DMS153 treated with DMSO at 0.1 percent for 48 hours (cell line): ENCODE measurements at regions not wholly inside any gene's neighbourhood (a gene's known extent, or its start where the extent isn't known, plus 50 kb on each side); places are given as distances from the start of the nearest gene placed in this dataset.
"Not testable (repeated sequence)": the region's sequence is repeated elsewhere in the genome, so short reads cannot be mapped to it uniquely, and the experiment has no call there.

Experiments used
- DNase-seq: peaks from one replicate; lab custom pipeline; 2025; ENCODE audit not compliant: unreplicated experiment; lab: John Stamatoyannopoulos, UW

DNA sequence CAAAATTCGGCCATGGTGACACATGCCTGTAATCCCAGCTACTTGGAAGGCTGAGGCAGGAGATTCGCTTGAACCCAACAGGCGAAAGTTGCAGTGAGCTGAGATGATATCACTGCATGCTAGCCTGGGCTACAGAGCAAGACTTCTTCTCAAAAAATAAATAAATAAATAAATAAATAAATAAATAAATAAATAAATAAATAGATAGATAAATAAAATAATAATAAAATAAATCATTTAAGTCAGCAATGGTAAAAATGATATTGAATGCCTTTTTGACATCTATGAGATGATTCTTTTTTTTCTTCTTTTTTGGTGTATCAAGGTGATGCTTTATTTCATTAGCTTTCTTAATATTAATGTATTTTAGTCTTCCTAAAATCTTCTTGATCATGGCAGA, 221.7 kb upstream of the RXFP2 start:
- DNase-seq = no peak

DNA sequence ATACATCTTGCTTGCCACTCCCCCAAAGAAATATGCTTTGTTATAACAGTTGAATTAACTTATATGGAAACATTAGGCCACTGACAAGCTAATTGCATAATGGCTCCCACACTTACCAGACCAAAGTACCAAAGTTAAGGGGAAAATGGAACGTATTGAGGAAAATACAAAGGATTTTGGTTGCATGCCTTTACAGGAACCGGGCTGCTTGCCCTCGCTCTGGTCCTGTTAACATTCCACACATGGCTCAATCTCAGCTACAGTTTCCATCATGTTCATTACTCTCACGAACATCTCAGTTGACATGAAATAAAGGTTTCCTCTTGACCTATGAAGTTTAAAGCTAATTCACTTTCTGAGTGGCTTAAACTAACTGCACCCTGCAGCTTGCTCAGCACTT, 220.7 kb upstream of the RXFP2 start:
- no peak for DNase-seq

DNA sequence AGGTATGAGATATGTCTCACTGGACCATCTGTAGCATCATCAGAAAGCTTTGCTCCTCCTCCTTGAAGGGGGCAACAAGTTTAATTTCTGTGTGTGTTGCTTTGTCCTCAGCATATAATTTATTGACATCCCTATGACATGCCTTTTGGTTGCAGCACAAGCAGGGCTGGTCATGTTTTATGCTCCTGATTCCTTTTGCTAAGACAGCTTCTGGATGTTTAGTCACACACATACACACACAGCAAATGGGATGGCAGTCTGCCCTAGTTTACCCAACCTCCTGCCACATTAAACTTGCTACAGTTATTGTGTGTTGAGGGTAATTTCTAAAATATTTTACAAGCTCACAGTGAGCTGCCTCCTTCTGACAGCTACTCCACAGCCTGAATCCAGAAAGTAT, 217.9 kb upstream of the RXFP2 start:
- DNase-seq = no peak

DNA sequence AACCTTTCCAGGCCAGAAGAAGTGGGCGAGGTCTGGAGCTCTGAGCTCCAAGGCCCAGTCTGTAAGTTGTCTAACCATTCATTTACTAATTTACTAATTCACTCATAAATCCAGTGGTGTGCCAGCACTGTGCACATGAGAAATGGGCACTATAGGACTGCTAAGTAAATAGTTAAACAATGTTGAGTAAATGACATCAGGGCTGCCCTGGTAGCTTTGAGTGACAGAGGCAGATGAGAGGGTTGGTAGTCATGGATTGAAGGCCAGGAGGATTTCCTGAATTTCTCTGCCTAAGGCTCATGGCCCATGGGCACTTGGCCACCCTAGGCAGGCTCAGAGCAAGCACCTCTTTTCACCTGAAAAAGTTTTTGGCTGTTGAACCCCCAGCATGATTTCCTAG, 216.9 kb upstream of the RXFP2 start:
- no peak for DNase-seq

DNA sequence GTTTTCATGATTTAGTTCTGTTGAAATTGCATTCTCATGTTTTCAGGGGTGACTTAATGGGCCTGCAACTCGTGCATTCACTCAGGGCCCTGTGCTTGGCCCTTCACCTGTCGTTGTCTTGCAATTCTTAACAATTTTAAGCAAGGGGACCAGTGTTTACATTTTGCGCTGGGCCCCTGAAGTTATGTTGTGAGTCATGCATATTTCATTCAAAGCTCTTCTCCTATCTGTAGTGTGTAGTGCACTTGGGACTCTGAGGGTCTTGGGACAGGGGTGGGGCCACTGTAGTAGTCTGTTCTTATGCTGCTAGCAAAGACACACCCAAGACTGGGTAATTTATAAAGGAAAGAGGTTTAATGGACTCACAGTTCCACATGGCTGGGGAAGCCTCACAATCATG, 211.2 kb upstream of the RXFP2 start:
- DNase-seq = no peak

DNA sequence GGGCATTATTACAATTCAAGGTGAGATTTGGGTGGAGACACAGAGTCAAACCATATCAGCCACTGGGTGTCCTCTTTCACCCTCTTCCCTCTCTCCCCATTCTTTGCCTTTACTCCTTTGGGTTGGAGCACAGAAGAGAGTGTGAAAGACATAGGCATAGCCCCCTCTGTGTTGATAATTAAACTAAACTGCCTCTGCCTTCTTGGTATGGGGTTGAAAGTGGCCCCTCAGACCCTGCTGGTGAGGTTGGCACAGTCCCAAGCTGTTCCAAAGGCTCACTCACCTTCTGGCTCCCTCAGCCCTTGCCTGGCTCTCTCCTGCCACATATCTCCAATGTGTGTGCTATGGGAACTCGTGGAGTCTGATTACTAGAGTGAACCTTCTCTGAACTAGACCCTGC, 210.6 kb upstream of the RXFP2 start:
- no peak for DNase-seq

DNA sequence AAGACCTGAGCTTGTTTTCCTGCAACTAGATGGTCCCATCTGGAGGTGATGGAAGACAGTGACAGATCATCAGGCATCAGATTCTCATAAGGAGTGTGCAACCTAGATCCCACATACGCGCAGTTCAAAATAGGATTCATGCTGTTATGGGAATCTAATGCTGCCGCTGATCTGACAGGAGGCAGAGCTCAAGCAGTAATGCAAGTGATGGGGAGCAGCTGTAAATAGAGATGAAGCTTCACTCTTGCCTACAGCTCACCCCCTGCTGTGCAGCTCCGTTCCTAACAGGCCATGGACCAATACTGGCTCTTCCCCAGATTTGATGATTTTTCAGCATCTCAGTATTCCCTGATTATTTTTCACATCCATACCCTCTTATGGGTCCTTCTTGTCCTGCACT, 208.4 kb upstream of the RXFP2 start:
- no peak for DNase-seq

DNA sequence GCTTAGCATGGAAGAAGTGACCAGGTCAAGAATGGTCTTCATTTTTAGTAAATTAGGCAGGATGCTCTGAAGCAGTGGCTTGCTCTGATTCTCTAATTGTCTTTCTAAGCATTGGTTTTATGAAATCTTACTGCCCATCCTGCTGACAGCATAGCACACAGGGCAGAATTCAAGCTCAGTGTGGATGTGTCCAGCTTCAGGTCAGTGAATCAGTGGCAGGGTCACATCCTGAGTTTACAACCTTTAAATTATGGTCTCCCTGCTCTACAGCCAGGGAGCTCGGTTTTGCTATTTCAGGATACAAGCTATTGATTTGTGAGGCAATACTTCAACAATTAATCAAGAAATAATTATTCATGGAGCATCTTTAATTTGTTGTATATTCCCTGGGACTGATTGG, 202.3 kb upstream of the RXFP2 start:
- no peak for DNase-seq

DNA sequence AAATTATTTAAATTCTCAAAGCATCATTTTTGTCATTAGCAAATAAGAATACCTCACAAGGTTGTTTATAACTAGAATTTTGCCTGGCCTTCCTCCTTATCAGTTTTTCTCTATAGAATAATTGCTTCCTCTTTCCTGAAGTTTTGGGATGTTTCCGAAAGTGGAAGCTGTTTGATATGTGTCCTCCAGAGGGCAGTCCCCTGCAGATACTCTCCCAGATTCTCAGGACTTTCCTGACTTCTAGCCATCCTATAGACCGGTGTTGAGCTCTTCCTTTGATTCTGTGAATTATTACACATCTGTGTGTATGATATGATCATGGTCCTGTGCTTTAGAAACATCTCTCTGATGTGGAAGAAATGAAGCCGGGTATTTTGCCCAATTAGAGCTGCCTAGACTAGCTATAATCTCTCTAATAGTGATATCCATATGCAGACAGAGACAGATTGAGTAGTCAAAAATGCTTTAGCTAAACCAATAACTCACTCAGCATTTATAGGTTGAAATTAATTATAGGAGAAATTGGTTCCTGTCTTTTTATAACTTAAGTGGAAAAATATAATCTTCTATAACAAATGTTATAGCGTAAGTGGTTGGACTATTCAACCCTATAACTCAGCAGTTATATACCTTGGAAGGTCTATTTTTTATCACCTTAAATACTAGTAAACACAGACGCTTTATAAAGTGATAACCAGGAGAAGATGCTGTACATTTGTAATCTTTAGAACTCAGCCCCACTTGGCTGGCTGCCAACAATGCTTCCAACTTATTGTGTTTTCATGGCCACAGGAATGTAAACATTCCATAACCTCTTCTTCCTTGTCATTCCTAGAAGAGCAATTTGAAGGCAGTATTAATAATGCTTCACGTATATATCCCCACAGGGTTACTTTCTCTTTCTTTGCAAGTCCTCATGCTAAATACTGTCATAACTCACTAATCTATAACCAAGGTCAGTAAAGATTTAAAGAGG, 201.0 kb upstream of the RXFP2 start:
- DNase-seq = no peak

DNA sequence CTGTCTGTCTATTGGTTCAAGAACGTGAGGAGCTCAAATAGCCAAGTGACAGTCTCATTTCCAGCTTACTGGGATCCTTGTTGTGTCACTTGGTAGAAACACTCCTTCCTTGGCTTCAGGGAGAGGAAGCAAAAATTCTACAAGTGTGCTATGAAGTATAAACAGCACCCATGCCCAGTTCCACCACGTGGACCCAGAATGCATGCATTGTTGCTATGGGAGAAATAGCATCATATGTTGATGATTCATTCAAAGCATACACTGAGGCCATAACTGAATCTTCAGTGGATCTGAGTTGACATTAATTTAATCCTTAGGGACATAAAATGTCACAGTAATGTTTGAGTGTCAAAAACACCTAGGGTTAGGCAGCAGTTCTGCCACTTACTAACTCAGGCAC, 199.0 kb upstream of the RXFP2 start:
- DNase-seq = no peak

DNA sequence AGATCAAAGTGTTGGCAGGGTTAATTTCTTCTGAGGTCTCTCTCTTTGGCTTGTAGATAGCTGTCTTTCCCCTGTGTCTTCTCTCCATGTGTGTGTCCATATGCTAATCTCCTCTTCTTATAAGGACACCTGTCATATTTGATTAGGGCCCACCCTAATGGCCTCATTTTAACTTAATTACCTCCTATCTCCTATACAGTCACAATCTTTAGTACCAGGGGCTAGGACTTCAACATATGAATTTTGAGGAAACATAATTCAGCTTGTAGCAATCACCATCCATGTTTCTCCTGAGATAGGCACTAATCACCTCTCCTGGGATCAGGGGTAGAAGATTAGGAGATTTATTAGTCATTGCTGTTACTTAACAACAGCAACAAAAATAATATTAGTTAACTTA, 196.1 kb upstream of the RXFP2 start:
- DNase-seq = no peak

DNA sequence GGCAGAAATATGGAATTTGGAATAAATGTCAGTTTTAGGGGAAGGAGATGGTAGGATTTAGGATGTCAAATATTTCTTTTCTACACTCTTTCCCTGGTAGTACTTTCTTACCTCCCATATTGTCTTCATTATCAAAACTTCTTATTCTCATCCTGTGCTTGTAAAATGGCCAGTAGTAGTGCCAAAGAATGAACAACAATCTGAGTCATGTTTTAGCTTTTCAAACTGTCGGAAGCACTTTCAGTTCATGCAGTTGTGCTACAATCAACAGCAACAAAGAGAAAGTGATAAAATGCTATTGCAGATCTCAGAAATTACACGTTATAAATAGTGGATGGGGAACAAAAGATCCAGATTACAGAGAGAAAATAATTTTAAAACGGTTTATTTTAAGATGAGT, 193.7 kb upstream of the RXFP2 start:
- no peak for DNase-seq

DNA sequence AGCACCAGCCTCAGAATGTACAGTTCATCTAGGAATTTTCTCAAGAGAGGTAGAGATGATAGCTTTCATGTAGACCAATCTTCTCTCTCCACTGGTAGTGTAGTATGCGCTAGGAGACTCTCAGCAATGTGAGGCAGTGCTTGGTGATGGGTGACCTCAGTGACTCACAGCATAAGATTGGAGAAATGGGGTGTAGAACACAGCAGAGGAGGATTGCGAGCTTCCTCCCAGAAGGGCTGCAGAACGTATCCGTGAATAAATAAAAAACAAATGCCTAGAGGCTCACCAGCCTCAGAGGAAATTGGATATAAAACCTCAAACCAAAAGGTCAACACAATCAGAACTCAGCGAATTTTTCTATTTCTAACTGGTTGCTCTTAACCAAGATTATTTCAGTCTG, 182.9 kb upstream of the RXFP2 start:
- DNase-seq = no peak

DNA sequence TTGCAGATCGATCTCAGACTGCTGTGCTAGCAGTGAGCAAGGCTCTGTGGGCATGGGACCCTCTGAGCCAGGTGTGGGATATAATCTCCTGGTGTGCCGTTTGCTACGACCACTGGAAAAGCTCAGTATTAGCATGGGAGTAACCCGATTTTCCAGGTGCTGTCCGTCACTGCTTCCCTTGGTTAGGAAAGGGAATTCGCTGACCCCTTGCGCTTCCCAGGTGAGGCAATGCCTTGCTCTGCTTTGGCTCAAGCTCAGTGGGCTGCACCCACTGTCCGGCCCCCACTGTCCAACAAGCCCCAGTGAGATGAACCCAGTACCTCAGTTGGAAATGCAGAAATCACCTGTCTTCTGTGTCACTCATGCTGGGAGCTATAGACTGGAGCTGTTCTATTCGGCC, 155.1 kb upstream of the RXFP2 start:
- DNase-seq = not testable (repeated sequence)

DNA sequence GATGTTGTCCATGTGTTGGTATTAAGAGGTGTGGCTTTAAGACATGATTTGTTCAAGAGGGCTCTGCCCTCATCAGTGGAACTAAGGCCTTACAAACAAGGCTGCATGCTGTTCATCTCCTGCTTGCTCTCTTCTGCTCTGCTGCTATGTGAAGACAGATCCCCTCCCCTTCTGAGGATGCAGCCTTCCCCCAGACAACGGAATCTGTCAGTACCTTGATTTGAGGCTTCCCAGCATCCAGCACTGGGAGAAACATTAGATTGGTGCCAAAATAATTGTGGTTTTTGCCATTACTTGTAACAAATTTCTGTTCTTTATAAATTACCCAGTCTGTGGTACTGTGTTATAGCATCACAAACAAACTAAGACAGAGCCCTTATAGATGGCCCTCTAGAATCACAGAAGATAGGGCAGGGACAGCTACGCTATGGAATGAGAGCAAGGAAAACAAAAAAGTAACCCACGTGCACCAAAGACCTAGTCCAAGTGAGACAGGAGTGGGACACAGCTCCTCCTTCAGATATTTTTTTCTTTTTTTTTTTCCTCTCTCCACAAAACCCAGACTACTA, 151.5 kb upstream of the RXFP2 start:
- no peak for DNase-seq

DNA sequence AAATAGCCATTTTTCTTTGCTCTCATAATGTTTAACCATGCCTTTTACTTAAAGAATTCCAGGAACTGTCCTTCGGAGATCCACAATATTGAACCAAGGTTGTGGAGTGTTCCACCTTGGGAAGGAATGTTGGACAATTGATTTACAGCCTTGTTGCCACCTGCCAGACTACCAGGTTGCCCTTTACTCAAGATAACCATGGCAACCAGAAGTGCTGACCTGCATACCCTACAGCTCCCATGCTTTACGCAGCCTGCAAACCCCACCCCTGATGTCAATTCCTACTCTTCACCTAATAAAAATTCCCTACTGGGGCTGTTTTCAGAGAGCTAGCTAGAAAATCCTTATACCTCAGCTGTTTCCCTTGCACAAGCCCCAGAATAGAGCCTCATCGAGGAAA, 151.0 kb upstream of the RXFP2 start:
- DNase-seq = no peak

DNA sequence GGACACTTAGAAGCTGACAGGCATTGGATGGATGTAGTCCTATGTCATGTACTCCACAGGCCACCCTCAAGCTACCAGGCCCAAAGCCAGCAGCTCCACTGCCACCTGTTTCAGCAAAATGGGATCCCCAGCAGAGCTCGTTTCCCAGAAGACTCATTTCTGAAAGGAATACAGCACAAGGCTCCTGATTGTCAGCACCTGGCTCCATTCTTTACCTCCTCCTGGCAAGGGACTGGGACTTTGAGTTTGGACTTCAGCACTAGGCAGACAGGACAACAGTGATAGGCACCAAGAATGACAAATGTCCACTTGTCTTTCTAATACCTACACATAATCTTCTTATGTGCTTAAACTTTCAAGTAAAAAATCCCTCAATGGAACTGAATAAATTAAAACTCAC, 150.4 kb upstream of the RXFP2 start:
- DNase-seq = no peak

DNA sequence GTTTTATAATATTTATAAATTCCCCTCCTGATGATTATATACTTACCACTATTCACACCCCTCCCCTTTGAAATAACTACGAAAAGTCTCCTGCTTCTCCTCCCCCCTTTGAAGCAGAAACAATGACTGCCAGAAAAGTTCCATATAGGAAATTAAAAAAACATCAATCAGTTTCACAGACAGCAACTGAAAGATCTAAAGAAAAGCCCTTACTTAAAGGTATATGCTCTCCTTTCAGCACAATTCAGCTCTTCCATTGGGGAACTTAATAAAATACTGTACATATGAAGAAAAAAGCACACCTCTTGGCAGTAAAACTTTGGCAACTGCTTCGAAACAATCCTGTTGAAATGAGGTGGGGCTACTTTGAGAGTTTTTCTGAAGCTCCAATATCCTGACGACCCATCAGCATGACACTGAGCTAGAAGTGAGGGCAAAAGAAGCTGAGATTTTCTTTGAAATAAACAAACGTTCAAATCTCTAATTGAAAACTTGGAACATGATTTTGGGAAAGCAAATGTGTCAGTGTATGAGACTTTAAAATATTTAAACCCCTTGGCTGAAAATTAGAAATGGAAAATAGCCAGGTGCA, 147.6 kb upstream of the RXFP2 start:
- no peak for DNase-seq

DNA sequence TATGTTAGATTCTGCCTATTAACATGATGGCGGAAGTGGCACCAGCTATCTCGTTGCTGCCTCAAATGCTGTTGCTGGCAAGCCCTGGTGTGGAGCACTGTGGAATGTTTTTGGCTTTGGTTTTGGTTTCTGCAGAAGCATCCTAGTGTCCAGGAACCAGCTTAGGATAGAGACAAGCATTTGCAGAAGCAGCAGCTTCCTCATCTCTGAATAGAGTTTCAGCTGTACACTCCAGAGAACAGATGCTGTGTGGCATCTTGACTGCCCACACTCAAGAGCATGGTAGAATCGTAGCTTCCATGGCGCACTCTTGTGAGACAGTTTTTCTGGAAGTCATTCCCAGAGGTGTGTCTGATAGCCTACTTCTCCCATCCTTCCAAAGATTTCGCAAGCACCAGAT, 145.3 kb upstream of the RXFP2 start:
- no peak for DNase-seq

DNA sequence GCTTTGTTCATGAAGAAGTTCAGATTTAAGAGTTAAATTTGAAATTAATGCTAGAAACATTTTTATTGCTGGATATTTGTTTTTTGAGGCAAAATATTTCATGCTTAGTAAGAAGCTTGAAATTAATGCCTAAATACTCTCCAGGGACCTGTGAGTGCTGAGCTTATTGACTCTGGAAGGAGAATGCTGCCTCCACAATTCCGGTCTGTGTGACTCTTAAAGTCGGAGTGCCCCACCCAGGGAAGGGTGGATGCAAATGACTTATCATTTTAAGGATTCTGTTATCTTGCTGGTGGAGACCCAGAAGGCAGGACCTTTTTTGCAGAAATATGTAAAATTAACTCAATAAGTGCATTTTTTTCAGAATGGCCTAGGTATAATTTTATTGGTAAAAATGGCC, 143.8 kb upstream of the RXFP2 start:
- DNase-seq = no peak

DNA sequence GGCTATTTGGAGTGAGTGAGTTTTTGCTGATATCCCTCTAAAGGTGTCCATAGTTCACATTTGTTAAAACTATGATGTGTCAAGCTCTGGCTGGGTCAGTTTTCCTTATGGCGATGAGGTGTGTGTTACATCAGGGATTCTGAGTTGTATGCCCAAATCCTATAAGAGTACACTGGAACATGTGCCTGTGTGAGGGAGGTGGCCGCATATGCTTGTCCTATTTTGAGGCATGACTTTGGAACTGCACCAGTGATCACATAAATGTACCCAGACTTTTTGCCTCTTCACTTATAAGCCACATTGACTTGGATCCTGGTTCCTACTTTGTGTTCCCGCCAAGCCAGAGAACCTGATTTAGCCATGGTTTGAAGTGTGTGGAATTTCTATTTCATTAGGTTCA, 140.3 kb upstream of the RXFP2 start:
- no peak for DNase-seq

DNA sequence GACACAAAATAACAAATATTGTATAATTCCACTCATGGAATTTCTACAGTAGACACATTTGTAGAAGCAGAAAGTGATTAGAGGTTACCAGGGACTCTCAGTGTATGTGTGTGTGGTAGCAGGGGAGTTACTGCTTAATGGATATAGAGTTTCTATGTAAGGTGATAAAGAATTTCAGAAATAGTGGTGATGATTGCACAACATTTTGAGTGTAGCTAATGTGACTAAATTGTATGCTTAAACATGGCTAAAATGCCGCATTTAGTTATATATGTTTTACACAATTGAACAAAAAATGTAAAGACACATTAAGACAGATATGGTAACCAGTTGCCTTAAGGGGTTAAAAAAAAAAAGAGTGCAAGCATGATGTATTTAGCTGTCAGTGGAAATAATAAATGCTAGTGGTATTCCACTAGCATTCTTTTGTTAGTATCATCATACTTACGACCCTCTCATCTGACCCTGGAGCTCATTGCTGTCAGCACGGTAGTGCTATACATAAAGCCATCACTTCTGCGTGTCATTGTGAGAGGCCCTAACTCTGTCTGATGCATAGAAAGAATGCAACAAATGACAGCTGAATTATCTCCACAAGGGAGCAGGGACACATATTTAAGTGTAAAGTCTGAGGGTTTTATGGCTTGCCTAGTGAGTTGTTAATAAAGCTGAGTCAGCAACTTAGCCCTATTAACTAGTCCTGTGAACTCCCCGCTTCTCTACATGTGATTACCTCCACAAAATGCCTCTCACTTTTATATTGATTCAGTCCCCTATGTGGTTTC, 134.1 kb upstream of the RXFP2 start:
- DNase-seq = no peak
